Activated effector memory CD4-positive, alpha-beta T cell treated with Interleukin-2 at 50 U/mL for 16 hours (primary cell): ENCODE measurements at regions not wholly inside any gene's neighbourhood (a gene's known extent, or its start where the extent isn't known, plus 50 kb on each side); places are given as distances from the start of the nearest gene placed in this dataset.
"Not testable (repeated sequence)": the region's sequence is repeated elsewhere in the genome, so short reads cannot be mapped to it uniquely, and the experiment has no call there.

Source experiments
- DNase-seq: peaks from one replicate; pipeline ENCODE4 v3.0.0-alpha.2; 2020

DNA sequence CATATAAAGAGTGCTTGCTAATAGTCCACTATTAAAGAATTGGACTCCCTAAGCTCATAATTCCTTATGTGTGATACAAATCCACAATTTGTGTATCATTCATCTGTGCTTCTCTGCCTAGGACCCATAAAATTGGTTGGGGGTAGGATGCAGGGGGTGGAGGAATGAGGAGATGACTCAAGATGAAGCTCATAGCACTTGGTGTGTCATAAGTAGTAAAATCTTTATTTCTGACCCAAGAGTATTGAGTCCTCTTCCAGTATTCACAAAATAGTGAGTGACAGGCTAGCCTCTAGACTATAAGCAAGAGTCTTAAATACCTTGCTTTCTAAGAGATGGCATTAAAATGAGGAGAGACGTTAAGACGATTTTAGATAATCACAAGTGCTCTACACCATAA is 390.9 kb upstream of the CDH19 start:
- no peak for DNase-seq

DNA sequence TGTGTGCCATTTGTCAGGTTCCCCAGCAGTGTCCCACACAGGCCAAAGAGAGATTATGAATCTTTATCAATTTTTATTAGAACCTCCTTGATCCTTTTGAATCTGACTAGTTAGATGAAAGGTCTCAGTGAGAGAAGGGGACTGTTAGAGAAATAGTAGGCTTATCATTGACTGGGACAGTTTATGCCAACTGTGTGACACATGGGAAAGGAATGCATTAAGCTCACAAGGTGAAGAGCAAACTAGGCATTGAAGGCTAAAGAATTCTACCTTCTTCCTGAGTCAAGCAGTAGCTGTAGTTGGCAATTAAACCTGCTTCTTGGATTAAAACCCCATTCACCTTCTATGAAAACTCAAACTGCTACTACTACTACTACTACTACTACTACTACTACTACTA is 389.6 kb upstream of the CDH19 start:
- no peak for DNase-seq

DNA sequence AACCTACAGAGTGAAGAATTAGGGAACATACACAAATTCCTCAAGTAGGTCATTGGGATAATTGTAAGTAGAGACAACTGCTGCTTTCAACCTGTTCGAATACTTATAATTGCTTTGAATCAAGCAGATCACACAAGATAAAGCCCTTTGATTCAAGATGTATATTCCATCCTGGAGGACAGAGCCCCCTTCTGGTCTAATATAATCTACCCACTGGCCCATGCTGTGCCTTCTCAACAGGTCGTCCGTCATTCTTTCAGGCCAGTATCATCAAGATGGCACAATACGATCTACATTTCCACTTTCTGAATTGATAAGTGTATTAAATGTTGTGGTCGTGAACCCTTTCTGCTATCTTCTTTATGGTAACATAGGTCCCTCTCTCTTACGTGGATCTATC is 387.0 kb upstream of the CDH19 start:
- DNase-seq = no peak

DNA sequence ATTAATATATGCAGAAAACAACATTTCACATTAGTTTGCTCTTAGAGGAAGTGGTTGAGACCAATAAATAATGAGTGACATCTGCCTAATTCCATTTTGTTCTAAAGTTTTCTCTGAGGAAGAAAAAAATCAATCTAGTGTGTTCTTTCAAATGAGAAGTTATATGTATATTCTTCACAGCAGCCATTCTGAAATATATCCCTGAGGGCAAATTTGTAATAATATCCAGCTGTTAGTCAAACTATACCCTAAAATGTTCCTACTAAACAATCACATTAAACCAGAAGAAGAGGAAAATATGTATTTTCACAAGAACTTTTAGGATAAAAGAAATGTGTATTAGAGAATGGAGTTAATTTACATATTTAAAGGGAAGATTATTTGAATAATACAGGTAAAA is 375.1 kb upstream of the CDH19 start:
- DNase-seq = no peak

DNA sequence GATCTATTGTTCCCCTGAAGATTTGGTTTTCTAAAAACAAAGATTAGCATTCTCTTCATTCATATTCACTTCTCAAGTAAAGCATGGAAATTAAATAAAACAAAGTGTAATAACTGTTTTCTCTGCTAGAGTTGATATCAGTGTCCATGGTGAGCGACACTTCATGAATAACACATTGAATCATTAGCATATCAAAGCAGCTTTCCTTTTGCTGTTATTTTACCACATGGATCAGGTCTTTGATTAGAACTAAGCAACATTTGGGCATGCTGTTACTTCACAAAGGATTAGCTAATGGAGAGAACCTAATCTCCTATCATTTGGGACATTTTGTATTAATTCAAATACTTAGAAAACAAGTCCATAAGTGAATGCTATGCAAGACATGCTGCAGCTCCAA is 368.8 kb upstream of the CDH19 start:
- DNase-seq = no peak

DNA sequence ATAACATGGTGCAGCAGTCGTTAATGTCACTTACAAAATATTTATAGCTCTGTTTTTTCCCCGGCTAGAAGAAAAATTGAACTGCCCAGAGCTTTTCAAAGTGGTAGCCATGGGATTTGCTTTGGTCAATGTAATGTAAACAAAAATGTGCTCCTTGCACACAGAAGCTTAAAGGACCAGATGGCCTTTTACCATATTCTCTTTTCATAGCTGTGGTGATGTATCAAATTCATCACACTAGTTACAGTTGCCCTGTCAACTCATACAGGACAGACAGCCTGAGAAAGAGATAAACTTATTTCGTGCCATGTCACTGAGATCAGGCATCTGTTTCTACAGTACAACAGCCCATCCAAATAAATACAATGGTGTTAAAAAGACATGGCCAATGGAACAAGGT is 368.1 kb upstream of the CDH19 start:
- no peak for DNase-seq

DNA sequence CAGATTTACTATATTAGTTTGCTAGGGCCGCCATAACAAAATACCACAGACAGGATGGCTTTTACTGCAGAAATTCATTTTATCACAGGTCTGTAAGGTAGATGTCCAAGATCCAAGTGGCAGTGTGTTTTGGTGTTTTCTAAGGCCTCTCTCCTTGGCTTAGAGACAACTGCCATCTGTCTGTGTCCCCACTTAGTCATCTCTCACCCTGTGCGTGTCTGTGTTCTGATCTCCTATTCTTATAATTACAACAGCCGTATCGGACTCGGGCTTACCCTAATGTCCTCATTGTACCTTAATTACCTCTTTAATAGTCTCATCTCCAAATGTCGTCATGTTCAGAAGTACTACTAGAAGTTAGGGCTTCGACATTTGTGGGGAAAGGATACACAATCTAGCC is 362.3 kb upstream of the CDH19 start:
- no peak for DNase-seq

DNA sequence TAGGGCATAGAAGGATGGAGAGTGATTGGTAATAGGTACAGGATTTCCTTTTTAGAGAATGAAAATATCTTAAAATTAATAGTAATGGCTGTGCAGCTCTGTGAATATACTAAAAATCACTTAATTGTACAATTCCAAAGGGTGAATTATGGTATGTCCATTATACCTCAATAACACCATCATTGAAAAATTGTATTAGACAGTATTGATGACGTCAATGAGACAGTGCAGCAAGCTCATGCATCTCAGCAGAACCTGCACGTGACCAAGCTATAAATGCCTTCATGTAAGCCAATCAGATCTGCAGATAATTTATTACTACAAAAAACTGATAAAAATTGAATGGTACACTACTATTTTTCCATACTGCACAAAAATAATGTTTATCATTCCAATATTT is 354.4 kb upstream of the CDH19 start:
- no peak for DNase-seq

DNA sequence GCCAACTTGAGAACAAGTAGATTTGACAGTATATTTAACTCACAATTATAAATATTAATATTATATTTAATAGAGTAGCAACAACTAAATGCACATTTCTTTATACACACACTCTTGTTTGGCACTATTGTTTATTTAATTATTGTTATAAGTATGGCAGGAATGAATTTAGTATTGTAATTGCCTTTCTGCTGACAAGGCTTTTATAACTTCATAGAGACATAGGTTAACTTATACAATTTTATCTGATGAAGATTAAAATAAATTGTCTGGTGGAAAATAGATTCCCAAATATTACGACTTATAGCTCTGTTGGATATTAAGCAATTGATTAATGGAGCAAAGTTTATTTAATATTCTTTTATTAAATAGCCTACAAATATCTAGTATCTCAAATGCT is 347.9 kb upstream of the CDH19 start:
- DNase-seq = no peak

DNA sequence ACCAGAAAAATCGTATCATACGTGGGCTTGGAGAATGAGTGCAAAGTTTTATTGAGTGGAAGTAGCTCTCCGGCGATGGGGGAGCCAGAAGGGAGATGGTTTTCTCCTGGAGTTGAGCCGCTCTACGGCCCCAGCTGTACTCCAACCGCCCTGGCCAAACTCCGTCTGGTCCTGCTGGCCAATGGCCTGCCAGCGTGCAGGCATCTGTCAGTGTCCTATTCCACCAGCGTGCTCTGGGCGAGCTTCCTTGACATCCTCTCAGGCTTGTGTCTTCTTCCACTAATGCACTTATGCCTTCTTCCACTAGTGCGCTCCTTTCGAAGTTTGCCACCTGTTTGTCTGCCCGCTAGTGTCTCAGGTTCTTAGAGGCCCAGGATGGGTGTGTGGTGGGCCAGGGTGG is 345.5 kb upstream of the CDH19 start:
- DNase-seq = no peak

DNA sequence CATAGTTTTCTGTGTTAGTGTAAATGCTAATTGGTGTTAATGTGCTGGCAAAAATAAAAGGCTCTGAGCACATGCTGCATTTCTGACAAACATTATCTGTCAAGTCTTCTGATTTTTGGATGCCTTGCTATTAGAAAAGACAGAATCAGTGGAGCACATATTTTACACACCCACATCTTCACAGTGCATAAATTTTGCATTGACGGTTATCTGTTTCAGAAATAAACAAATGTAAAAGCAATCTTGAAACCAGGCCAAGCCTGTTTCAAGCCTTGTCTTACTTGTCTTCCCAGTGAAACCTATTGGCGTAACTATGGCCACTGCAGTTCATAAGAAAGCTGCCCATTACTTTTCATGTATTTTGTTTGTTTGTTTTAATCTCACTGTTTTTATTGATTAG is 333.7 kb upstream of the CDH19 start:
- no peak for DNase-seq

DNA sequence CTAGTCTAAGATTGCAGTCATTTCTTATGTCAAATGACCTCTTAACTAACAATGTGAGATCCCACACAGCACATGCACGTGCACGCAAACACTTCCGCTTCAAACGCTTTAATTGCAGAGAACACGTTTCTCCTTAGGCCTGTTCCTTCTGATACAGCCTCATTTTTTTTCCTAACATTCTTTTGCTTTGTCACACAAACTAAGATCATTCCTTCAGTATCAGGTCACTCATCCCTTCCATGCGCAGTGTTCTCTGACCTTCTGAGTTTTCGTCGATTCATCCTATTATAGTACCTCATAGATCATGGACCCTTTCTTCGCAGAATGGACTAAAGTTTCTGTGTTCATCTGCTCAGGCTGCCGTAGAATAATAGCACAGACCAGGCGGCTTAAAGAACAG is 327.1 kb upstream of the CDH19 start:
- no peak for DNase-seq

DNA sequence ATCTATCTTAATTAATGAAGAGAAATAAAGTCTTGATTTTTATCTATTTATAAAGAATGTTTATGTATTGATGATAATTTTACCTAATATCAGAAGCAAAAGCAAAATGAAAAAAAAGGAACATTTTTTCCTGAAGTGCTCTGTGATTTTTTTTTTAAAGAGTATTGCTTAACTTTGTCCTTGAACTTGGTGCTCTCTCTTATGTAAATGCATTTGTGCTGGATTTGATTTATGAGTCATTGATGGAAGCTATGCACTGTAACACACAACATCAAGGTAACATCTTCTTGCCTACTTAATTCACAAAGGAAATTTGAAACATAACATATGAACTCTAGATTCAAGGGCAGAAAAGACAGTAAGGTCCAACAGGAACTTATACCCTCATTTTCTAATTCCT is 312.9 kb upstream of the CDH19 start:
- no peak for DNase-seq

DNA sequence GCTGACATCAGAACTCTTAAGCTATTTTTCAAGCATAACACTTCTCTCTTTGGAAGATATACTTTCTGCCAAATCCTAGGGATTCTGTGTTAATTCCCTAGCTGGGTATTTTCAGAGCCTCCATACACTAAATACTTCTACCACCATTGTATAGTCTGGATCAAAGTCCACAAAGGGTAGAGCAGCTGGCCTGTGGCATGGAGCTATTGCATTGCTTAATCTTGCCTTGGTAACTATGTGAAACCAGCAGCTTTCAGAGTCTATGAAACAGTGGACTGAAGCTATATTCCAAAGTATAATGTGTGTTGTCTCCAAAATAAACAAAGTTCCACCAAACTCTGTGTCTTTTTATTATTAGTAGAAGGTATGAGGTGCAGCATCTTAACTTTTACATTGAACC is 296.9 kb upstream of the CDH19 start:
- no peak for DNase-seq

DNA sequence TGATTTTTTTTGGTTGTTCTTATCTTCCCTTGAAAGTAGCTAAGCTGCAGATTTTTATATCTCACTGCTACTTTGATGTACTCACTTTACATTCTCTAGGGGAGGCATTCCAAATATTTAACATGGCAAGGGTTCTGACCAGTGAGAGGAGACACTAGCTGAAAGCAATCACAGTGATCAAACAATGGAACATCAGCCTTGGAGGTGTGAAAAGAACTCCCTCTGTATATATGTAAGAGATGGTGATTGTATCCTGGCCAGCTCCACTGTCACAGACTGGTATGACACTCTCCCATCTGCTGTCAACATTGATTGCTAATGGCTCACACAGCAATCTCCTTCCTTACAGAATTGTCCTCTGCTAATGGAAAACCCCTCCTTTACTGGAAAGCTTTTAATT is 291.7 kb upstream of the CDH19 start:
- DNase-seq = no peak

DNA sequence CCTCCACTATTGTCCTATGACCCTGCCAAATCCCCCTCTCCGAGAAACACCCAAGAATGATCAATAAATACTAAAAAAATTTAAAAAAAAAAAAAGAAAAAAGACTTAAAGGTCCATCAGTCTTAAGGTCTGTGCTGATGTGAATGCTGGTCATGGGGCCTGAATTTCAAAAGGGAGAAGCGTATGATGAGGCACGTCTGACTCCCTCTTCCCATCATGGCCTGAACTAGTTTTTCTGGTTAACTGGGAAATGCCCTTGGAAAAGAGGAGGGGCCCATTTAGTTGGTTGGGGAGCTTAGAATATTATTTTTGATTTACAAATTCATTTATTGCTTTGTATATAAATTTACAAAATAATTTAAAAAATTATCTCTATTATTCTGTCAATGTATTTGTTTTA is 291.0 kb upstream of the CDH19 start:
- no peak for DNase-seq

DNA sequence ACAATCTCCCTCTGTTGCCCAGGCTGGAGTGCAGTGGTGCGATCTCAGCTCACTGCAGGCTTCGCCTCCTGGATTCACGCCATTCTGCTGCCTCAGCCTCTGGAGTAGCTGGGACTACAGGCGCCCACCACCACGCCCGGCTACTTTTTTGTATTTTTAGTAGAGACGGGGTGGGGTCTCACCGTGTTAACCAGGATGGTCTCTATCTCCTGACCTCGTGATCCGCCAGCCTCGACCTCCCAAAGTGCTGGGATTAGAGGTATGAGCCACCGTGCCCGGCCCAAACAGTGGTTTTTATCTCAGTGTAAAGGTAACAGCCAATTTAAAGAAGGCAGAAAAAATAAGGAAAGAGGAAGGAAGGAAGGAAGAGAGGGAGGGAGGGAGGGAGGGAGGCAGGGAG is 288.5 kb upstream of the CDH19 start:
- not testable (repeated sequence) for DNase-seq

DNA sequence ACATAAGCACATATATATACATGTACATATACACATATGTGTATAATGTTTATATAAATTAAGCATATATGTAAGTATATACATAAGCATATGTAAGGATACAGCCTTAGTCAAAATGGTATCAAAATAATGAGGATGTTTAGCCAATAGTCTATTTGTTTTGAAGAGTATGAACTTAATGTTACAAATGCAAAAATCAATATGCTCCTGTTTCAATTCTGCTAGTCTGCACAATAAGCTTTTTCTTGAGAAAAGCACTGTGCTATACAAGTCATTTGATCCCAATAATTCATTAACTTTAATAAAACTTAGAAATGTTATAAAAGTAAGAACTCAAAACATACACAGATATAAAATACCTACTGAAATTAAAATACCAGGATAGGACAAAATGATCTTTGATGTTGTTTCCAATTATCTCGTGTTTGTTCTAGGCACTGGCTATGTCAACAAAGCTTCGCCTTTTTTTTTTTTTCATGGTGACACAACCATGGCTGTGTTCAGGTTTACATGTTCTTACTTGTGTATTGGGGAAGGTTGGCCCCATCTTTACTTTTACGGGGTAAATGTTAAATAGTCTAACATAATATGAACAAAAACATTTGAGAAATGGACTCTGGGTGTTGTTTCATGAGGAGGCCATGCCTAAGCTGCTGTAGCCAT is 271.1 kb upstream of the CDH19 start:
- no peak for DNase-seq

DNA sequence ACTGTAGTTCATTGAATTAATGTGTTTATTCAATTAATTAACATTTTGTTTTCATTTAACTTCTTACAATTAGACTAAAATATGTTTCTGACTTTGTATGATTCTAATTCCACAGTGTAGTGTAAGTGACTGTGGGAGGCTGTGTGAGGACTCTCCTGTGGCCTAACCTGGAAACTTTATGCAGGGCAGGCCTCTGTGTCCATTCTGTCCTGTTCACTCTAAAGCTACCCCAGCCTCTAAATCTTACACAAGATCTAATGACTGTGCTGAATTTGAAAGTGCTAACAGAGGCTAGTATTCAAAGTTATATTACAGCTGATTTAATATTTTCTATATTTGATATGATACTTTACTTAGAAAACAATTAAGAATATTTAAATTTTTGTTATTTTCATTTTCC is 270.5 kb upstream of the CDH19 start:
- DNase-seq = no peak

DNA sequence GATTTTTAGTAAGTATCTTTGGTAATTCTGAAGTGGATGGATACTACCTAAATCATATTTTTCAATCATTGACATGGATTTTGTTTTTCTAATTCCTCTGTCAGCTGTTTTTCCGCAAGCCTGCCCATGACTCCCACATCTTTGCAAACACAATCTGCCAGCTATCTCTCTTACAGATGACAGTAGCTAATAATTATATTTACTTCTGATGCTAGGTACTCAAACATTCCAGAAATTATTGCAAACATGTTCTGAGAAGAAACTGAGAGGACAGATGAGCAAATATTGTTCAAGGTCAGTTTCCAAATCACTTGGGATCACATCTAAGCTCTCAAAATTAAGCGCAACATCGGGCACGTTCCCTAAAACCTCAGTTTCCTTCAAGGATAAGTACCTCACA is 270.0 kb upstream of the CDH19 start:
- DNase-seq = no peak

DNA sequence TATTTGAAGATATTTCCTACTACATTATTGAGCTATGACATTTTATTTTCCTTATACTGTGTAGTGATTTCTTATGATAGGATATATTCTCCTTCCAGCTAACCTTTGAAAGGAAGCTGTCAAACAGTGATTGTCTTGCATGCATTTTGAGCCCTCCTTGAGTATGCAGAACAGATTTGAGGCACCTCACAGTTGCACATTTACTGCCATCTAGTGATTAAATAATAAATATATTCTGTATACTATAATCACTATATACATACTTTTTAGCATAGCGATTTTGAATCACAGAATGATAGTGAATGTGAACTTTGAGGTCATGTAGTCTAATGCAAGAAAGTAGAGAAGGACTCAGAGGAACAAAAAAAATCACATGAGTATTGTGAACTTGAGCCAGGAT is 268.4 kb upstream of the CDH19 start:
- no peak for DNase-seq

DNA sequence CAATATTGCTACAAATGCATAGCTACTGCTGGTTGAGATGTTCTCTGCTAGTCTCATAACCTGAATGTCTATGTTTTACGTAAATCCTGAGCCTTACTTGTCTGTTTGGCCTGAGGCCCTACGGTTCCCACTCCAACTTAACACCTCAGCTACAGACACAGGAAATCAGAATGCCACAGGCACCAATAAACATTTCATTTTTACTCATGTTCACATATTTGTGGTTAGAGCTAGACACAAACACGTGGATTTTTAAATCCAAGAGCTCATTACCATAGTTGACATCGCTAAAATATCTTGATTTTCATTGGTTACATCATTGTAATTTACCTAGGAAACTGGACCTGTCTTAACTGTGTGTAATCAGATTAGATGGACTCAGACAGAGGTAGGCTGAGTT is 263.8 kb upstream of the CDH19 start:
- no peak for DNase-seq

DNA sequence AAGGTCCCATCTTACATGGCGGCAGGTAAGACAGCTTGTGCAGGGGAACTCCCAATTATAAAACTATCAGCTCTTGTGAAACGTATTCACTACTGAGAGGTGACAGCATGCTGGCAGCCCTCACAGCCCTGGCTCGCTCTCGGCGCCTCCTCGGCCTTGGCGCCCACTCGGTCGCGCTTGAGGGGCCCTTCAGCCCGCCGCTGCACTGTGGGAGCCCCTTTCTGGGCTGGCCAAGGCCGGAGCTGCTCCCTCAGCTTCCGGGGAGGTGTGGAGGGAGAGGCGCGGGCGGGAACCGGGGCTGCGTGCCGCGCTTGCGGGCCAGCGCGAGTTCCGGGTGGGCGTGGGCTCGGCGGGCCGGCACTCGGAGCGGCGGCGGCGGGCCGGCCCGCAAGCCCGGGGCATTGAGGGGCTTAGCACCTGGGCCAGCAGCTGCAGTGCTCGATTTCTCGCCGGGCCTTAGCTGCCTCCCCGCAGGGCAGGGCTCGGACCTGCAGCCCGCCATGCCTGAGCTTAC is 262.6 kb upstream of the CDH19 start:
- DNase-seq = not testable (repeated sequence)

DNA sequence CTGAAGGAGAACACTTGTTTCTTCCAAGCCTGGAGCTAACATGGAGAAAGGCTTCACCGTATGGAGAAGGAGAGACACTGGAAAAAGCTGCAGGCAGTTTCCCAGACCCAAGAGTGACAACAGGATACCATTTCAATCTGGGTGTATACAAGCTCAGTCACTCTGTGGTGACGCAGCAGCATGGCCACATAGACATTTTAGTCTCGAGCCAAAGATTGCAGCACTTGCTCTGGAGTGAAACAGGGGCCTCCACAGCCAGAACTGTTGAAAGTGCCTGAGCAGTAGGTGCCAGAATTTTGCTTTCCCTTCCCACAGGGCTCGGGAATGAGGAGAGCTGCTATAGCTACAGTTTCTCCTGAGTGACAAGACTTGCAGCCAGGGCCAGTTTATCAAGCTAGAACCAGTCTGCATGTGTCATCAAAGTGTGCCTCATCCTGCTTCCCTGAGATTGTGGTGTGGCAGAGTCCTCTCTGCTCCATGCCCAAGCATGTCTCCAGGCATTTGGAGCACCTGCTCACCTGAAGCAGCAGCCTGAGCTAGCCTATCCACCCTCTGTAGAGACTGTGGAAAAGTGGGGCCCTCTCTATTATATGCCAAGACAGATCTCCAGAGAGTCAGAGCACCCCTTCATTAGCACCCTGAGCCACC is 234.6 kb upstream of the CDH19 start:
- no peak for DNase-seq

DNA sequence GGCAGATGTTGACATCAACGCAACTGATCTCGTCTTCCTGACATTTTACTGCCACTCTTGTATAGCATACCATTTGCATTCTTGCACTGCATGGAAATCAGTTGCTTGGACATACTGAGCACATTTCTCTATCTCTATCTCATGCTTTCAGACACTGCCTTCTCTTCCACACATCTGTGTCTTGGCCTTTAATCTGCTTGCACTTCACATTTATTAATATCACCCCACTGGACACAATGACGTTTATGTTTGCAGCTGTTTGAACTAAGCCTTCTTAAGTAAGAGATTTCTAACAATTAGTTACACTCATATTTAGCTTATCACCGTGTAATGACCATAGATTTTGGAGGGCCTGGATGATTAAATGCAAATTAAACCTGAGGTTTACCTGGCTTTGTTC is 229.8 kb upstream of the CDH19 start:
- DNase-seq = no peak
